Breast epithelium (tissue), 4 donors: ENCODE measurements at regions not wholly inside any gene's neighbourhood (a gene's known extent, or its start where the extent isn't known, plus 50 kb on each side); places are given as distances from the start of the nearest gene placed in this dataset.

Experiments
- DNase-seq, 2 donors: peaks; one replicate each; pipeline ENCODE4 v3.0.0-alpha.2; 2019; ENCODE audit warnings: low spot score in 2 of 2
- H3K27ac ChIP-seq, 2 donors: fragments of 200-600 bp; sonication (generic) in 1 of 2; one replicate each; pipeline ENCODE4 v1.5.1; 2016 to 2019; ENCODE audit warnings: mild to moderate bottlenecking in 1 of 2
- H3K27me3 ChIP-seq, 2 donors: fragments of 200-600 bp; sonication (generic) in 1 of 2; one replicate each; pipeline versions ENCODE4 v1.5.1 to v1.6.0; 2017 to 2019; ENCODE audit warnings: control low read depth in 1 of 2, mild to moderate bottlenecking in 1 of 2
- H3K36me3 ChIP-seq: fragments of 200-600 bp; one replicate; pipeline ENCODE4 v1.5.1; 2019
- H3K4me1 ChIP-seq, 2 donors: fragments of 200-600 bp; sonication (generic); one replicate each; pipeline ENCODE4 v1.5.1; 2016 to 2019; ENCODE audit warnings: control low read depth in 1 of 2
- H3K4me3 ChIP-seq, 3 donors: fragments of 200-600 bp; sonication (generic); 1 replicate in 2 of 3; 2 replicates in 1 of 3; pipeline ENCODE4 v1.5.1; 2016 to 2019; ENCODE audit warnings: mild to moderate bottlenecking in 3 of 3, moderate library complexity in 2 of 3
- H3K9me3 ChIP-seq, 2 donors: fragments of 200-600 bp; sonication (generic) in 1 of 2; one replicate each; pipeline ENCODE4 v1.5.1; 2016 to 2019; ENCODE audit warnings: control low read depth in 1 of 2
- CTCF ChIP-seq, 3 donors: fragments of 450-650 bp; IDR thresholded peaks; one replicate each; pipeline ENCODE4 v1.5.1; 2016 to 2017; ENCODE audit warnings: antibody characterized with exemption in 3 of 3, mild to moderate bottlenecking in 3 of 3, moderate library complexity in 3 of 3
- POLR2A ChIP-seq: fragments of 450-650 bp; IDR thresholded peaks from one replicate; pipeline ENCODE4 v1.6.1; 2016; ENCODE audit warnings: antibody characterized with exemption, mild to moderate bottlenecking, moderate library complexity
- POLR2AphosphoS5 ChIP-seq, 3 donors: sonication (generic); formaldehyde crosslinking; IDR thresholded peaks; one replicate each; pipeline ENCODE4 v1.6.1; 2017; ENCODE audit warnings: antibody characterized with exemption in 3 of 3
- intact Hi-C: fragments of 100-400 bp; cut with DNase I; formaldehyde crosslinking; loops from one replicate; pipeline ENCODE4 v1.15.1; 2023; ENCODE audit warnings: low total_unique reads

GRCh38 chr14:89565607-89566006 lies 148.6 kb upstream of the FOXN3 start:
- Histone ChIP-seq H3K27ac (no peak overlapping the region), H3K9me3 (no peaks in the 10 kb centered on the region), H3K27me3 (no peaks in the 10 kb centered on the region), H3K36me3 (no peaks in the 10 kb centered on the region), H3K4me3 (no peak overlapping the region), H3K4me1 (no peaks in the 10 kb centered on the region)
- intact Hi-C loops, result no loop called here
- no peak for DNase-seq
- no peak for TF ChIP-seq POLR2A
- no peak for TF ChIP-seq CTCF (IDR thresholded peaks at IDR 0.05)
- TF ChIP-seq POLR2AphosphoS5 (IDR thresholded peaks at IDR 0.05), result no peak

GRCh38 chr14:89564989-89565388 lies 148.0 kb upstream of the FOXN3 start:
- H3K36me3 ChIP-seq, result no peaks in the 10 kb centered on the region
- intact Hi-C loops, result no loop called here
- TF ChIP-seq CTCF (IDR thresholded peaks at IDR 0.05) (no peak), POLR2A (no peak), POLR2AphosphoS5 (IDR thresholded peaks at IDR 0.05) (no peak)
- no peaks in the 10 kb centered on the region for H3K4me1 ChIP-seq
- H3K27me3 ChIP-seq, result no peaks in the 10 kb centered on the region
- H3K9me3 ChIP-seq, result no peaks in the 10 kb centered on the region
- H3K27ac ChIP-seq, result no peak overlapping the region
- no peak overlapping the region for H3K4me3 ChIP-seq
- DNase-seq, result no peak

GRCh38 chr14:89564286-89564957 lies 147.4 kb upstream of the FOXN3 start:
- no peak for TF ChIP-seq POLR2A
- TF ChIP-seq POLR2AphosphoS5 (IDR thresholded peaks at IDR 0.05), result no peak
- no peak for TF ChIP-seq CTCF (IDR thresholded peaks at IDR 0.05)
- H3K27me3 ChIP-seq, result no peaks in the 10 kb centered on the region
- H3K4me3 ChIP-seq, result no peak overlapping the region
- H3K36me3 ChIP-seq, result no peaks in the 10 kb centered on the region
- H3K4me1 ChIP-seq, result no peaks in the 10 kb centered on the region
- H3K27ac ChIP-seq, result no peak overlapping the region
- no peak for DNase-seq
- H3K9me3 ChIP-seq, result no peaks in the 10 kb centered on the region
- intact Hi-C loops, result no loop called here

DNA sequence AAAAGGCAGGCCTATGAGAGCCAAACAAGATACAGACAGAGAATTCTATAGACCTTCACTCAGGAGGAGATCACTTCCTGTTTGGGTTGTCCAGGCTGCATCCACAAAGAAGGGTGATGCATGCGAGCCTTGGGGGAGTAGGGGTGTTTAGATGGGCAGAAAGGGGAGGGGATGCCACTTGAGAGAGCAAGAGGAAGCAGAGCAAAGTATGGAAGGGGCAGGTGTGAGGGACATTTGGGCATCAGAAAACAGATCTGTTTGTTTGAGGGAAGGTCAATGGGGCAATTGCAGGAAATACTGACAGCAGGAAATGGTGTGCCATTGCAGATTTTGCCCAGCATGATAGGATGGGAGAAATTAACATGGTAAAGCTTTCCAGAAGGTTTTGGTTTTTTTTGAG lies 146.4 kb upstream of the FOXN3 start:
- no peak overlapping the region for H3K27ac ChIP-seq
- no peaks in the 10 kb centered on the region for H3K36me3 ChIP-seq
- intact Hi-C loops, result no loop called here
- no peak for DNase-seq
- no peaks in the 10 kb centered on the region for H3K27me3 ChIP-seq
- TF ChIP-seq CTCF (IDR thresholded peaks at IDR 0.05), result no peak
- TF ChIP-seq POLR2A, result no peak
- no peak for TF ChIP-seq POLR2AphosphoS5 (IDR thresholded peaks at IDR 0.05)
- no peaks in the 10 kb centered on the region for H3K4me1 ChIP-seq
- no peaks in the 10 kb centered on the region for H3K9me3 ChIP-seq
- no peak overlapping the region for H3K4me3 ChIP-seq

DNA sequence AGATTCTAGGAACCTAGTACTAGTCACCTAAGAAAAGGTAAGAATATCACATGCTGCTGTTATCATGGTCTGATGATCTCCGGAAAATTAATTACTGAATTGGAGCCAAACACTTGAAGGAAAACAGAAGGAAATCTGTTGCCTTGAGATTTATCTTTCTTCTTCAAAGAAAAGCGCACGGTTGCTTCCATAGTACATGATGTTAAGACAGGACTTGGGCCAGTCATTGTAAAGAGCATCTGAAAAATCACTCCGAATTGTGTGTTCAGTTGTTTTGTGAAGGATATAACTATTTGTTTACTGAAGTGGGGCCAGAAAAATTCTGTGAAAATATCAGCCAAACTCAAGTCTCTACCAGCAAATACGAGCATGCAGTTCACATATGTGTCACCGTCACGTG lies 134.9 kb upstream of the FOXN3 start:
- Histone ChIP-seq H3K27ac (no peak overlapping the region), H3K4me3 (no peak overlapping the region), H3K36me3 (no peaks in the 10 kb centered on the region), H3K27me3 (no peaks in the 10 kb centered on the region), H3K4me1 (no peaks in the 10 kb centered on the region), H3K9me3 (no peaks in the 10 kb centered on the region)
- DNase-seq, result no peak
- intact Hi-C loops, result no loop called here
- TF ChIP-seq CTCF (IDR thresholded peaks at IDR 0.05) (no peak), POLR2AphosphoS5 (IDR thresholded peaks at IDR 0.05) (no peak)
